ENCODE measurements at regions not wholly inside any gene's neighbourhood (a gene's known extent, or its start where the extent isn't known, plus 50 kb on each side); places are given as distances from the start of the nearest gene placed in this dataset. TPM values are rescaled to one million over a fixed set of nuclear protein-coding genes. Genes with fewer than 3 reads are reported as not detected.
"Not testable (repeated sequence)": the region's sequence is repeated elsewhere in the genome, so short reads cannot be mapped to it uniquely, and the experiment has no call there.

- H3K4me1 ChIP-seq; H3K27me3 ChIP-seq; H3K9me3 ChIP-seq; H3K36me3 ChIP-seq; H3K27ac ChIP-seq; DNase-seq (ENCODE audit: low spot score in 2 of 2); H3K4me3 ChIP-seq: not testable (repeated sequence)
- 74% methylated on average over 37 to 40 of the region's 40 CpGs for WGBS, 2 donors
Observed at GRCh38 chr13:46437808-46438404, 50.9 kb upstream of the RUBCNL start.

Small RNAs in the stretch of these regions (small RNA-seq; reads per million reads assigned to genes)
- gene COX17P1, result not detected

Measured in tibial nerve (tissue), 4 donors.